Spleen (tissue), 7 donors: ENCODE measurements at regions not wholly inside any gene's neighbourhood (a gene's known extent, or its start where the extent isn't known, plus 50 kb on each side); places are given as distances from the start of the nearest gene placed in this dataset.

Experiments
- POLR2A ChIP-seq, 3 donors: fragments of 450-650 bp; IDR thresholded peaks; one replicate each; pipeline ENCODE4 v1.5.1; 2017; ENCODE audit warnings: antibody characterized with exemption in 3 of 3, mild to moderate bottlenecking in 1 of 3
- POLR2AphosphoS5 ChIP-seq, 3 donors: sonication (generic); formaldehyde crosslinking; IDR thresholded peaks; one replicate each; pipeline ENCODE4 v1.5.1; 2017; ENCODE audit warnings: antibody characterized with exemption in 3 of 3
- TF ChIP-seq, protein P1 (sequence below), 11 experiments: fragments of 200-600 bp in 7 of 11; fragments of 450-650 bp in 4 of 11; sonication (generic) in 4 of 11; IDR thresholded peaks in 8 of 11; conservative IDR thresholded peaks in 3 of 11; 1 replicate in 7 of 11; 2 replicates in 4 of 11; pipeline versions ENCODE4 v1.4.0 to v1.8.0; 2016 to 2021; ENCODE audit warnings: antibody characterized with exemption in 11 of 11, inconsistent platforms in 4 of 11, mild to moderate bottlenecking in 1 of 11
- donor health status: DM: no; HTN: no; CAD: no; lungs with moderate emphysema.
- donor health status: DM: no; HTN: no; CAD: no.
- donor health status: DM: no; HTN: no; CAD: no.

DNA sequence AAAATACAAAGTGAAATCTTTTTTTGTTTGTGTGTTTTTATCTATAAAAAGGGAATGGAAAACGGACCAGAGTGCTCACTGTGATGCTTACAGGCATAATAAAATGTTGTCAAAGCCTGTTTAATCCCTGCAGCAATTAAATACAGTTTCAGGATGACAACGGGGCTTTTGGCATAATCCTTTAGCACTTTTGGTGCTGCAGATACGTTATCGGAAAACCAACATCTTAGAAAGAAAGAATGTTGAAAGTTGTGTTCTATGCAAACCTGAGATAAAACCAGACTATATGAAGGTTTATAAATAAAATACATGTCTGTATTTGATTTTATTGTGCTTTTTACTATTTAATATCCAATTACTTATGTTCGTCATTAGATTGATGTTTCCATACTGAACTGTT is 307.4 kb upstream of the DAB2 start:
- TF ChIP-seq POLR2A (IDR thresholded peaks at IDR 0.05) (no peak), POLR2AphosphoS5 (IDR thresholded peaks at IDR 0.05) (no peak)
- TF ChIP-seq, protein P1, sequence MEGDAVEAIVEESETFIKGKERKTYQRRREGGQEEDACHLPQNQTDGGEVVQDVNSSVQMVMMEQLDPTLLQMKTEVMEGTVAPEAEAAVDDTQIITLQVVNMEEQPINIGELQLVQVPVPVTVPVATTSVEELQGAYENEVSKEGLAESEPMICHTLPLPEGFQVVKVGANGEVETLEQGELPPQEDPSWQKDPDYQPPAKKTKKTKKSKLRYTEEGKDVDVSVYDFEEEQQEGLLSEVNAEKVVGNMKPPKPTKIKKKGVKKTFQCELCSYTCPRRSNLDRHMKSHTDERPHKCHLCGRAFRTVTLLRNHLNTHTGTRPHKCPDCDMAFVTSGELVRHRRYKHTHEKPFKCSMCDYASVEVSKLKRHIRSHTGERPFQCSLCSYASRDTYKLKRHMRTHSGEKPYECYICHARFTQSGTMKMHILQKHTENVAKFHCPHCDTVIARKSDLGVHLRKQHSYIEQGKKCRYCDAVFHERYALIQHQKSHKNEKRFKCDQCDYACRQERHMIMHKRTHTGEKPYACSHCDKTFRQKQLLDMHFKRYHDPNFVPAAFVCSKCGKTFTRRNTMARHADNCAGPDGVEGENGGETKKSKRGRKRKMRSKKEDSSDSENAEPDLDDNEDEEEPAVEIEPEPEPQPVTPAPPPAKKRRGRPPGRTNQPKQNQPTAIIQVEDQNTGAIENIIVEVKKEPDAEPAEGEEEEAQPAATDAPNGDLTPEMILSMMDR (IDR thresholded peaks at IDR 0.05 in 8 of 11, conservative IDR thresholded peaks at IDR 0.05 in 3 of 11) = no peak
